NCI-H460 (cell line): ENCODE measurements at regions not wholly inside any gene's neighbourhood (a gene's known extent, or its start where the extent isn't known, plus 50 kb on each side); places are given as distances from the start of the nearest gene placed in this dataset.
"Not testable (repeated sequence)": the region's sequence is repeated elsewhere in the genome, so short reads cannot be mapped to it uniquely, and the experiment has no call there.

Source experiments
- DNase-seq: peaks from one replicate; pipeline ENCODE4 v3.0.0-alpha.2; 2016; ENCODE audit warnings: low read depth; ENCODE audit errors: extremely low read depth

DNA sequence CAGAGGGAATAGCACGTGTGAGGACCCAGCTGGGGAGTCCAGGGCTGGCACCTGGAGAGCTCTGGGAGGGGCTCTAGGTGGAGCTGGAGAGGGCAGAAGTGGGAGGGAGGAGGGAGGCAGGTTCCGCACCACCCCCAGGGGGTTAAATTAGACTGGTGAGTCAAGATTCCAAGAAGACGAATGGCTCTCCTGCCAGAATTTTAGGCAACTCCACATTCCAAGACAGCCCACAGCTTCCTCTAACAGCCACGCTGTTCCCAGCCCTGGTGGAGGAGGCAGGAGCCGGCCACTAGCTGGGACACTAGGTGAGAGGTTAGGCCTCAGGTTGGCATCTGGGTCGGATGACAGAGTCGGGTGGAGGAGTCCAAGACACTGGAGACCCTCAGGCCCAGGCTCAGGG, 60.2 kb downstream of the TFAP2C start:
- no peak for DNase-seq

DNA sequence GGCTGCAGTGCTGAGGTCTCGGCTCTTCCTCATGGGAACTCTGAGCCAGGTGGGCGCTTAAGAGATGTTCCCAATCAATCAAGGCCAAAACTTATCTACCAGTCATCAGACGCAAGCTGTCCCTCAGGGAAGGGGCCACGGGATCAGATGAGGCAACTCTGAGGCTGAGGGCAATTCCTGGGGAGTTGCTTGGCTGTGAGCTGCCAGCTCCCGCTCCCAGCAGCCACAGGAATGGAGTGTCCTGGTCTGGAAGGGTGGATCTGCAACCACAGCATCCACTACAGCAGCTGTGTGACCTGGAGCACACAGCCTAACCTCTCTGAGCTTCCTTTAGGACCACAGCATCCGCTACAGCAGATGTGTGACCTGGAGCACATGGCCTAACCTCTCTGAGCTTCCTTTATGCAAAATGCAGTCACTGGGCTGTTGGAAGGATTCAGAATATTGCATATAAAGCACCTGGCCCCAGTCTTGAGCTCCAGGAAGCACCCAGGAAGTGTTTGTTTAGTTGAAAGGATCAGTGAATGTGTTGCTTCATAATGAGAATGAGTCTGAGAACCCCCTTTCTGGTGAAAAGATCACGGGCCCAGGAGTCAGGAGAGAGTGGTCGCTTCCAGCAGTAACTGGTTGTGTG, 60.9 kb downstream of the TFAP2C start:
- no peak for DNase-seq

DNA sequence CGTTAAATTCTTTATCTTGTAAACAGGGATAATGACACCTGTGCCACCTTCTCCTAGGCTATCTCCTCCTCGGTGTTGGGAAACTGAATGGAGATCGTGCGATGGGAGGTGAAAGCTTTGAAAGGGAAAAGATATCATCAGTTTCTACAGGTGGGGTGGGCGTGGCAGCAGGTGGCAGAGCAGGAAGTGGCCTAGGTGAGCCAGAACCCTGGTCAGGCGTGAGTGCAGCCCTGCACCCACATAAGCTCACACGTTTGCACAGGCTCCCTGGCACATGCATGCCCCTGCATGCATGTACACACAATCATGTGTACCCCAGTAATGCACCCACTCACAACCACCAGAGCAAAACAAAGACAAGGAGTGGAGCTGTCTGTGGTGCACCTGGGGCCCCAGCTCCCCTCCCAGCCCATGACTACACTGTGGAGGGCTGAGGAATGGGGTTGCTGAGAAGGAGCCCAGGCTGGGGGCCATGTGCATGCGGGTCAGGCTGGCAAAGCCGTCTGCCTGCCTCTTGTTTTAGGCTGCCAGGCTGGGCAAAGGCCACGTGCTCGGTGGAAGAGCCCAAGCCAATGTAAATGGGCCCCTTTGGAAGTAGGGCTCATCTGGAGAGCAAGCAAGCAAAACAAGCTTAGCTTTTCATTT, 61.5 kb downstream of the TFAP2C start:
- DNase-seq, result no peak

DNA sequence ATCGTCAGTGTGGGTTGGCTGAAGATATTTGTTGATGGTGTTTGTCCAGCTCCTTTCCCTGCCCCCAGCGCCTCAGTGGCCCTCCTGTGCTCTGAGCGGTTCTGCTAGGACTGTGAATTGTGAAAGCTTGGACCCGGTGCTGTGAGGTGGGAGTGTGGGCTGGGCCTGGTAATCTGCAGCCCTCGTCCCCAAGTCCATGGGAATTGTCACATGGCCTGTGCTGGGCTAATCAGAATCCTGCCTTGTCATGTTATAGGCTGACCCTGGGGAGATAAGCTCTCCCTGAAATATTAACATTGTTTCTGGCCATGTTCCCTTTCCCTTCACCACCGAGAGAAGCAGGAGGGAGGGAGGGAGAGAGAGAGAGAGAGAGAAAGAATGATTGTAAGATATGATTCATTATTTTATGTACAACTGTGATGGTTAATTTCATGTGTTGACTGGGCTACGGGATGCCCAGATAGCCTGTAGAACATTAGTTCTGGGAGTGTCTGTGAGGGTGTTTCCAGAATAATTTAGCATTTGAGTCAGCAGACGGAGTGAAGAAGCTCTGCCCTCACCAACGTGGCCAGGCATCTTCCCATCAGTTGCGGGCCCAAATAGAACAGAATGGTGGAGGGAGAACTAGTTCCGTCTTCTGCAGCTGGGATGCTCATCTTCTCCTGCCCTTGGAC, 62.4 kb downstream of the TFAP2C start:
- no peak for DNase-seq

DNA sequence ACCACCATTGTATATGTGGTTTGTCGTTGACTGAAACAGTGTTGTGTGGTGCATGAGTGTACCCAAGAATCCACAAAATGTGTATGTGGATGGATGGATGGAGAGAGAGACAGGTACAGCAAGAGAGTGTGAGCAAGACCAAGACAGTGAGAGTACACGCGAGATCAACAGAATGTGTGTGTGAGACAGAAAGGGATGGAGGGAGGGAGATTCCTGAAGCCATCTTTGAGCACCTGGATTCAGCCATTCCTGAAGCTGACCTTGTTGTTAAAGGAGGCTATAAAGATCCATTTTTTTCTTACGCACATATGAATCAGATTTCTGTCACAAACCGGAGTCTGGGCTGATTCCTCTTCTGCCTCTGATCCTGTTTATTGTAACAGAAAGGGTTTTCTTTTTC, 64.1 kb downstream of the TFAP2C start:
- no peak for DNase-seq

DNA sequence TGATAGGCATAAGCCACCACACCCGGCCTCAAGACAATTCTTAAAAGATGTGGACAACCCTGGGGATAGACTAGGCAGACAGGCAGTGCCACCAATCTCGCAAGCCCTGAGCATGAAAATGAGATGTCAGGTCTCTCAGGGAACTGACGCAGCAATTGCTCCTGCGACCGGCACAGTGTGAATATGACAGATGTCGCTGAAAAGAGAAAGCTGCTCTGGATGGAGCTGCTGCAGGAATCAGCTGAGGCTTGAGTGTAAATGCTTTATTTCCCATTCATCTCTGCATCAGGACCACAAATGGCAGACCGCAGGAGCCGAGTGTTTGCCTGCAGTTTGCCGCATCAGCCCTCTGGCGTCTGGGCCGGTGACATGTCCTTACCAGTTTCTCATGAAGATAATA, 68.4 kb downstream of the TFAP2C start:
- DNase-seq, result no peak

DNA sequence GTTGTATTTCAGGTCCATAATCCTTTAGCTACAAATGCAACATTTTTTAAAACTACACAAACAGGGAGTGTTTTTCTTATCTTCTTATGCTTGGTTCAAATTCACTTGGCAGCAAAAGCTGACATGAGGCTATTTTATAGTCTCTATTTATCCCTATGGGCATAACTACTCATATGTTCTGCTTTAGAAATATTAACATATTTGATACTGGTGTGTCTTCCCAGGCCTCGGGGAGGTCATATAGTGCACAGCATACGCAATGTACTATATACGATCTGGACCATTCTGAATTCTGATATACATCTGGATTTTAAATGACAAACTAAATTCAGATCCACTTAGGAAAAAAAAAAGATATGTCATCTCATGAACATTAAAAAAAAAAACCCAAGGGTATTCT, 69.2 kb downstream of the TFAP2C start:
- no peak for DNase-seq

DNA sequence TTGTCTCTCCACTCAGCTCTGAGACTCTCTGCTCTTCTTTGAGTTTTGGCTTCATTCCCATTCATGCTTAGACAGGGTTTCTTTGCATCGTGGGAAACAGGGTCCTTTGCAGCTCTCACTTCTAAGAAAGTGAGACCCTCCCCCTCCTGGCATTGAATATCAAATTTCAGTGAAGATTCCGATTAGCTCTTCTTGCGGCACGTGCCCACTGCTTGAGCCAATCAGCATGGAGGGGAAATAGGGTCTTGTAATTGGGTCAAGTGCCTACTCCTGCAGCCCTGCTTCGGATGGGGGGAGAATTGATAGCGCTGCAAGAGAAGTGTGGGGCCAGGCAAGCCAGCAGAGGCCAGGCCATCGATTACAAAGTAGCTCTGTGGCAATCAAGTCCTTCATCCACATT, 69.6 kb downstream of the TFAP2C start:
- no peak for DNase-seq

DNA sequence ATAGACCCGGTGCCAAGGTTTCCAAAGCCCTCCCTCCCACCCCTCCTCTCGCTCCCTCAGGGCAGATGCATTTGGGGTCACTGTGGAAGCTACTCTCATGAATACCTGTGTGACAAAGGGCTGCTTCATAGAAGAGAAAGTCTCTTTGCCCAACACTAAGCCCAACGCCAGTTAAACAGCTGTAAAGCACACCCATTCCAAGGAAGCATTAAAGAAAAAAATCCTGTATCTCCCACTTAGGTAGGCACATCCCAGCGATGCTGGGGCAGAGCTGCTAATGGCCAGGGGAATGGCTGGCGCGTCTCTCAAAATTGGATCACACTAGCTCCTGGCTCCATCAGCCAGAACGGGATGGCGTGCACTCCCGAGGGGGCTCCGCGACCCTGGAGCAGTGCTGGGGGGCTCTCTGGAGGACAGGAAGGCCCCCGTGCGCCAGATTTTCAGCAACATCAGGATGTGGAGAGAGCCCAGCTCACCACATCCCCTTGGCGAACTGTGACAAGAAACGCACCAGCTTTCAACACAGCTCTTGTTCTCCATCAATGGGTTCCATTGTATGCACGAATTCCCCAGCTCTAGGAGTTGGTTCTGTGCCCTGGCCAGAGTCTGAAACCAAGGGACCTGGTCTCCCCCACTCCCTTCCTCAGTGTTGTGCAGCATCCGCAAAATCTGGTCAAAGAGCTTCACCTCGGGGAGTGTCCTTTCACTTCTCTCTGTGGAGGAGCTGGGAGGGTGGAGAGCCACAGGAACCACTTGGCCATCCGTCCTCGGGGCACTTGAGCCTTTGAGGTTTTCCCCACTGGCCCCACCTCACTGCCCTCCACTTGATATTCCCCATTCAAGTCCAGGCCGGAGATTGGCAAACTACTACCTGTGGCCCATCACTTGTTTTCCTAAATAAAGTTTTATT, 74.1 kb downstream of the TFAP2C start:
- DNase-seq, result no peak

DNA sequence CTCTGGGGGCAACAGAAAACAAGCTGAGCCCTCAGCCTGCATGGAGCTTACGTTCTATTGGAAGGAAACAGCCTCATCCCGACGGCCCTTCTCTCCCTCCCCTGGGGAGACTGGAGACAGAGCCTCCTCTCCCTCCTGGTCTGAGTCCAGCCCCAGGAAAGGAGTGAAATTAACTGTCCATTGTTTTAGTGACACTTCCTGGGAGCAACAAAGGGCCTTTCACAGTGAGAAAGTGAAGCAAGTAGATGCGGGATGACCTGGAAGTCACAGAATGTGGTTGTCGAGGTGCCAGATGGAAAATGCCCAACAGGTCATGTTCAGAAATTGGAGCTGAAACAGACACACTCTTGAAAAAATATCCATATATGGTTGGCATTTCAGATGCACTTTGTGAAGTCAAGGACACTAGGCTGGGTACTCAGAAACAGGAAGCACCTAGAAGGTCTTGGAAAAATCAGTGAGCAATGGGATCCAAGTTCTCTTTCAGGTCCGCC, 77.8 kb downstream of the TFAP2C start:
- DNase-seq, result no peak

DNA sequence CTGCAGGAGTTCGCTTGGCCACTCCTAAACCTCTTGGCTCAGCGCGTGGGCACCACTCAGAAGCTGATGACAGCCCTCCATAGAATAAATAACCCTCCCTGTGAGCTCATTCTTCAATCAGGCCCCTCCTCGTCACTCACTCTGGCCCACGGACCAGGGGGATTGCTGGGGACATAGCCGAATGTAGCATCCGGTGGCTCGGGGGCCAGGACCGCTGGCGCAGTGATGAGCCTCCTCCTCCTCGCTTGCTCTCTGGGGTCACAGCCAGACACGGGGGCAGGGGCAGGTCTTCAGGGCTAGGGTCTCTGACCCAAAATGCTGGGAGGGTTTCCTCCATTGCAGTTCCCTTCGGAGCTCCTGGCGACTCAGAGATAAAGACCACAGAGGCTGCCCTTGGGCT, 79.9 kb downstream of the TFAP2C start:
- DNase-seq, result no peak

DNA sequence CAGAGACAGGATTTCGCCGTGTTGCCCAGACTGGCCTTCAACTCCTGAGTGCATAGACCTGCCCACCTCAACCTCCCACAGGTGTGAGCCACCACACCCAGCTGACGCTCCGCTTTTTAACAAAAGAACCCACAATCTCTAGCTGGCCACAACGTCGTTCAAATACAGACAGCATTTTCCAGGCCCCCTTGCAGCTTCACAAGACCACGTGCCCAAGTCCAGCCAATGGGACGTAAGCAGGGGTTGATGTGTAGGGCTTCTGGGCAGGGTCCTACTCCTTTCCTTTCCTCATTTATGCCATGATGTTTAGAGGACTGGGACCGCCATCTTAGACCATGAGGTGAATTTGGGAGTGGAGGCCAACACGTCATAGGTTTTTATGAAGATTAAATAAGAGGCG, 81.0 kb downstream of the TFAP2C start:
- no peak for DNase-seq

DNA sequence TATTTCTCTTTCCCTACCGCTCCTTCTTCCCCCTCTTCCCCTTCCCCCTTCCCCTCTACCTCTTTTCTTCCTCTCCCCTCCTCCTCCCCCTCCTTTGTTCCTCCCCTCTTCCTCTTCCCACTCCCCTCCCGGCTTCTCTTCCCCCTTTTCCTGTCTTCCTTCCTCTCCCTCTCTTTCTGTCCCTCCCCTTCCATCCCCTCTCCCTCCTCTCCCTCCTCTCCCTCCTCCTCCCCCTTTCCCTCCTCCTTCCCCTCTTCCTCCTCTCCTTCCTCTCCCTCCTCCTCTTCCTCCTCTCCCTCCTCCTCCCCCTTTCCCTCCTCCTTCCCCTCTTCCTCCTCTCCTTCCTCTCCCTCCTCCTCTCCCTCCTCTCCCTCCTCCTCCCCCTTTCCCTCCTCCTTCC, 81.5 kb downstream of the TFAP2C start:
- not testable (repeated sequence) for DNase-seq

DNA sequence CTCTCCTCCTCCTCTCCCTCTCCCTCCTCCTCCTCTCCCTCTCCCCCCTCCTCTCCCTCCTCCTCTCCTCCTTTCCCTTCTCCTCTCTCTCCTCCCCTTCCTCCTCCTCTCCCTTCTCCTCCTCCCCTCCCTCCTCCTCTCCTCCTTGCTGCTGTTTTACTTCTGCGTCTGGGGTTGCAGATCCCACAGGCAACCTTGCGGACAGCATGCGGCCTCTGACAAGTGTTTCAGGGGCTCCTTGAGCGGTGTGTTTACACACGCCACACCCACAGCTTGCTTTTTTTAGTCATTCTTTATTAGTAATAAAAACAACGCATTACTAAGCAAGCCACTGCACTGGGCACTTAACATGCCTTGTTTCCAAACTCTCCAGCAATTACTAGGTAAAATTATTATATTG, 81.9 kb downstream of the TFAP2C start:
- DNase-seq, result peak; percentile 45

DNA sequence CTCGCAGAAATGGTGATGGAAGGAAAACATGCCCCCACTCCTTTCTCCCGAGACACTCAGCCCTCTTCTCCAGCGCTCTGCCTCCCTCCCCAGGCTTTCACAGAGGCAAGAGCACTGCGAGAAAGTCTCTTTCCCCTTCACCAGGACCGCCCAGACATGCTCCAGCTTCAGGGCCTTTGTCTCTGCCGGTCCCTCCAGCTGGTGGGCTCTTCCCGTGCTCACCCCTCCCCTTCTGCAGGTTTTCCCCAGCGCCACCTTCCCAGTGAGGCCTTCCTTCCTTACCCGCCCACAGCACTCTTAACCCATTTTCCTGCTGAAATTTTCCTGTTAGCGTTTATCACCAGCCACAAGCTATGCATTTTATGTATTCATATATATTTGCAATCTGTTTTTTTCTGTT, 86.2 kb downstream of the TFAP2C start:
- no peak for DNase-seq

DNA sequence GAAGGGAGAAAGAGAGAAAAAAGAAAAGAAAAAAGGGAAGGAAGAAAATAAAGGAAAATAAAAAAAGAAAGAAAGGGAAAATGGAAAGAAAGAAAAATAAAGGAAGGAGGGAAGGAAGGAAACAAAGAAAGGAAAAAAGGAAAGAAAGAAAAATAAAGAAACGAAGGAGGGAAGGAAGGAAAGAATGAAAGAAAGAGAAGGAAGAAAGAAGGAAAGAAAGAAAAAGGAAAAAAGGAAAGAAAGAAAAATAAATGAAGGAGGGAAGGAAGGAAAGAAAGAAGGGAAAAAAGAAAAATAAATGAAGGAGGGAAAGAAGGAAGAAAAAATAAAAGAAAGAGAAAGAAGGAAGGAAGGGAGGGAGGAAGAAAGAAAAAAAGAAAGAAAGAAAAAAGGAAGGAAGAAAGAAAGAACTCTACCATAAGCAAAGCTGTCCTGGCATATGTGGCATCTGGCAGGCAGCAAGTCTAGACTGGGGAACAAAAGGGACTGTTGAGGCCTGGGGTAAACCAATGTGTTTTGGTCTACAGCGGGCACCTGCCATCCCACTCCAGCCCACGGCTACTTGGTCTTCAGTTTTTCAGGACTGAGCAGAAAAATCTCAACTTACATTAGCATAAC, 86.9 kb downstream of the TFAP2C start:
- no peak for DNase-seq

DNA sequence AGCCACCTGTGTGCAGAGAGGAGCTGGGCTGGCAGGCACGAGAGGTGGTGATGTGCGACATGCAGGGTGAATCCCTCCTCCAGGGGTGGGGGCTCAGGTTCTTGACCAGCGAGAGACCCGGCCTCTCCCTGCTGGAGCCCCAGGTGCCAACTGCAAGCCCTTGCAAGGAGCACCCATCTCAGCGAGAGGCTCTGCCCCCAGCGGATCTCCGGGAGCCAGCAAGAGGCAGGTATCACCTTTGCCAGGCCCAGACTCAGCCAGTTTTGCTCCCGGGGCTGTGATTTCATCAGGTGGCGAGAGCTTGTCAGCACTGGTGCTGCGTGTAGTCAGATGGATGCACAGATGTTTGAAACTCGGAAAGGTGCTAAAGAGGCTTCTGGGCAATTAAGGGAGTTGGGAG, 87.7 kb downstream of the TFAP2C start:
- no peak for DNase-seq

DNA sequence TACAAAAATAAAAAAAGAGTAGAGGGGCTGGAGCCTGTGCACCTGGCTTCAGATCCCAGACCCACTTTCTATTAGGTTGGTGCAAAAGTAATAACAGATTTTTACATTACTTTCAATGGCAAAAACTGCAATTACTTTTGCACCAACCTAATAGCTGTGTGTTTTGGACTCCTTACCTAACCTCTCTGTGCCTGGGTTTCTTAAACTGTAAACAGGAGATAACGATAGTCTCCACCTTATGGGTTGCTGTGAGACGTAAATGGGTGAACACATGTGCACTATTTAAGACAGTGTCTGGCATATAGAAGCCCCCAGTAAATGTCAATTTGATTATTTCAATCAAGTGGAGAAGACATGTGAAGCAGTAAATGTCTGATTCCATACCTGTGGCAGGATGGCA, 89.7 kb downstream of the TFAP2C start:
- DNase-seq, result no peak

DNA sequence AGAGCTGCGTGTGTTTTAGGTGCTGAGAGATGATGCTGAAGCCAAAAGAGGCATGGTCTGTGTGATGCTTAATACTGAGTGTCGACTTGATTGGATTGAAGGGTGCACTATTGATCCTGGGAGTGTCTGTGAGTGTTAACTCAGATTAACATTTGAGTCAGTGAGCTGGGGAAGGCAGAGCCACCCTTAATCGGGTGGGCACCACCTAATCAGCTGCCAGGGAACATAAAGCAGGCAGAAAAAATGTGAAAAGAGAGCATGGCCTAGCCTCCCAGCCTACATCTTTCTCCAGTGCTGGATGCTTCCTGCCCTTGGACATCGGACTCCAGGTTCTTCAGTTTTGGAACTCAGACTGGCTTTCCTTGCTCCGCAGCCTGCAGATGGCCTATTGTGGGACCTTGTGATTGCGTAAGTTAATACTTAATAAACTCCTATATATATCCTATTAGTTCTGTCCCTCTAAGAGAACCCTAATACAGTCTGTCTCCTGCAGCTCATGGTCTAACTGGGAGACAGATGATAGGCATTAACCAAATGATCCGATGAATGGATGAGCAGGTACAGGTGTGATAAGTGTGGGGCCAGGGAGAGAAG, 91.6 kb downstream of the TFAP2C start:
- no peak for DNase-seq

DNA sequence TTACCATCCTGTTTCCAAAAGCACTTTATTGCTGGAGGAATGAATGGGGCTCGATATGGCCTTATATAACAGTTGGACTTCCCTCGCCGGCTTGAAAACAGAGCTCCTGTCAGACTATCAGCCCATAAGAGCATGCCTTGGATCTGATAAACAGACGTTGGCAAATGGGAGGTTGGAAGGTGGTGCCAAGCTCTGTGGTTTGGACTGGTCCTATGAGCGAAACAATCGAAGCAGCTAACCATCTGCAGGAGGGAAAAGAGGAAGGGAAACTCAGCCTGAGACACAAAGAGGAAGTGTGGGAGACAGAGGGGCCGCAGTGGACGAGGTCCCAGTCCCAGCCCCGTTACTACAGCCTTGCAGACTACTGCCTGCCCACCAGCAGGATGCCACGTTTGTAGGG, 92.9 kb downstream of the TFAP2C start:
- no peak for DNase-seq
